ENCODE measurements at regions not wholly inside any gene's neighbourhood (a gene's known extent, or its start where the extent isn't known, plus 50 kb on each side); places are given as distances from the start of the nearest gene placed in this dataset.

DNA sequence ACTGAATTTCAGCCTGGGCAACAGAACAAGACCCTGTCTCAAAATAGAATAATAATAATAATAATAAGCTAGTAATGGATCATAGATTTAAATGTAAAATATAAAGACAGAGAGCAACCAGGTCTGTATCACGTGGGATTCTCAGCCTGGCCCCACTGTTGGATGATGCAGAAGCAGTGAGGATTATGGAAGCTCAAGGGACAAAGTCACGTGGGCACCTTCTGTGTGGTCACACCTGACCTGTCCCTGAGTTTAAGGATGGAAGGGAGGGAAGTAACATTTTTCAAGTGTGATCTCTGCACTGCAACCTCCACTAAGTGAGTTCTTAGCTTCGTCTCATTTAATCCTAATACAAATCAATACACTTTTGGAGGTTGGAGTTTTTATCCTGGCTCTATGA, 212.5 kb upstream of the IER5L start:
- POLR2A ChIA-PET, result no interaction called here

DNA sequence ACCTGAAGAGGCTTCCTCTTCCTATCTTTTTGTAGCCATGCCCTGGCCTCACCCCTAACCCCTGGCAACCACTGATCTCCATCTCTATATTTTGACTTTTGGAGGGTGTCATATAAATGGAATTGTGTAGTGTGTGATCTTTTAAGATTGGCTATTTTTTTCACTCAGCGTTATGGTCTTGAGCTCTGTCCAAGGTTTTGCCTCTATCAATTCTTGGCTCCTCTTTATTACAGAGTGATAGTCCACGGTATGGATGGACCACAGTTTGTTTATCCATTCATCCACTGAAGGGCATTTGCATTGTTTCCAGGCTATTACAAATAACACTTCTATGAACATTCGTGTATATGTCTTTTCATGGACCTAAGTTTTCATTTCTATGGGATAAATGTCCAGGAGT, 209.8 kb upstream of the IER5L start:
- Histone ChIP-seq H4K20me1 (ENCODE audit: insufficient read depth) (no peaks in the 10 kb centered on the region), H3K9me3 (no peaks in the 10 kb centered on the region), H3K27me3 (ENCODE audit: insufficient read depth) (no peaks in the 10 kb centered on the region), H3K9me2 (no peaks in the 10 kb centered on the region), H3K4me2 (no peak overlapping the region), H3K4me1 (ENCODE audit: control insufficient read depth in 1 of 2, insufficient read depth in 2 of 2, low read depth in 1 of 2, low read length in 1 of 2) (peaks cover 0 to 10% of the 10 kb centered on the region in 2 experiments; a peak in 1 of 4 replicates), H3K4me3 (ENCODE audit: low read depth in 2 of 2, low read length in 1 of 2) (no peak overlapping the region), H3K79me2 (ENCODE audit: insufficient read depth) (no peaks in the 10 kb centered on the region), H3K9ac (no peak overlapping the region), H3K27ac (ENCODE audit: low read depth in 2 of 2, low read length in 1 of 2) (no peak overlapping the region), H3K36me3 (replicated peaks in 1 of 2; ENCODE audit: control insufficient read depth in 1 of 2, insufficient read depth in 2 of 2, low read length in 1 of 2) (no peaks in the 10 kb centered on the region), H2AFZ (ENCODE audit: low read depth) (no peak overlapping the region), H3F3A (replicated peaks; ENCODE audit: insufficient read depth) (no peaks in the 10 kb centered on the region)
- TF ChIP-seq YY1 (IDR thresholded peaks at IDR 0.05; ENCODE audit: low read depth) (no peak), SIN3A (IDR thresholded peaks at IDR 0.05; ENCODE audit: borderline replicate concordance, low read depth, low read length) (no peak), RXRA (IDR thresholded peaks at IDR 0.05; ENCODE audit: borderline replicate concordance, low read depth) (no peak), MAX (IDR thresholded peaks at IDR 0.05; ENCODE audit: low read depth) (no peak), GABPA (IDR thresholded peaks at IDR 0.05; ENCODE audit: low read depth) (no peak), GATA2 (CRISPR knock-in tag; IDR thresholded peaks at IDR 0.05) (no peak)
- POLR2A ChIA-PET, result interaction anchor here (0.6 kb wide), 1 partner anchor 35 kb away, joined by 3 read pairs; no protein-coding TSS in a partner anchor
- CTCF ChIA-PET, result no interaction called here
- 48% methylated on average over 3 of the region's 3 CpGs for WGBS (ENCODE audit: low lambda C conversion rate)
- DNase-seq, result no peak

More for the DNA sequence above, 212.5 kb upstream of the IER5L start:
- DNase-seq, result no peak
- Histone ChIP-seq H3K79me2 (ENCODE audit: insufficient read depth) (no peaks in the 10 kb centered on the region), H2AFZ (ENCODE audit: low read depth) (no peak overlapping the region), H3K4me2 (no peak overlapping the region), H3K4me1 (ENCODE audit: control insufficient read depth in 1 of 2, insufficient read depth in 2 of 2, low read depth in 1 of 2, low read length in 1 of 2) (peaks cover 0 to 20% of the 10 kb centered on the region in 2 experiments; a peak in 1 of 4 replicates), H3K27me3 (ENCODE audit: insufficient read depth) (no peaks in the 10 kb centered on the region; the same call in 1 of the 2 replicates), H3K36me3 (replicated peaks in 1 of 2; ENCODE audit: control insufficient read depth in 1 of 2, insufficient read depth in 2 of 2, low read length in 1 of 2) (no peaks in the 10 kb centered on the region), H3K4me3 (ENCODE audit: low read depth in 2 of 2, low read length in 1 of 2) (no peak overlapping the region), H3K9ac (no peak overlapping the region), H3K9me3 (no peaks in the 10 kb centered on the region), H3F3A (replicated peaks; ENCODE audit: insufficient read depth) (no peaks in the 10 kb centered on the region), H3K27ac (ENCODE audit: low read depth in 2 of 2, low read length in 1 of 2) (no peak overlapping the region), H4K20me1 (ENCODE audit: insufficient read depth) (no peaks in the 10 kb centered on the region), H3K9me2 (no peaks in the 10 kb centered on the region)
- no peak for TF ChIP-seq JUND (IDR thresholded peaks at IDR 0.05)
- TF ChIP-seq FOXM1 (IDR thresholded peaks at IDR 0.05; ENCODE audit: low read depth), result no peak
- TF ChIP-seq CHD2 (IDR thresholded peaks at IDR 0.05; ENCODE audit: low read length, partially characterized antibody), result no peak
- no peak for TF ChIP-seq RXRA (IDR thresholded peaks at IDR 0.05; ENCODE audit: borderline replicate concordance, low read depth)
- no peak for TF ChIP-seq TCF12 (IDR thresholded peaks at IDR 0.05)
- TF ChIP-seq, protein P1, sequence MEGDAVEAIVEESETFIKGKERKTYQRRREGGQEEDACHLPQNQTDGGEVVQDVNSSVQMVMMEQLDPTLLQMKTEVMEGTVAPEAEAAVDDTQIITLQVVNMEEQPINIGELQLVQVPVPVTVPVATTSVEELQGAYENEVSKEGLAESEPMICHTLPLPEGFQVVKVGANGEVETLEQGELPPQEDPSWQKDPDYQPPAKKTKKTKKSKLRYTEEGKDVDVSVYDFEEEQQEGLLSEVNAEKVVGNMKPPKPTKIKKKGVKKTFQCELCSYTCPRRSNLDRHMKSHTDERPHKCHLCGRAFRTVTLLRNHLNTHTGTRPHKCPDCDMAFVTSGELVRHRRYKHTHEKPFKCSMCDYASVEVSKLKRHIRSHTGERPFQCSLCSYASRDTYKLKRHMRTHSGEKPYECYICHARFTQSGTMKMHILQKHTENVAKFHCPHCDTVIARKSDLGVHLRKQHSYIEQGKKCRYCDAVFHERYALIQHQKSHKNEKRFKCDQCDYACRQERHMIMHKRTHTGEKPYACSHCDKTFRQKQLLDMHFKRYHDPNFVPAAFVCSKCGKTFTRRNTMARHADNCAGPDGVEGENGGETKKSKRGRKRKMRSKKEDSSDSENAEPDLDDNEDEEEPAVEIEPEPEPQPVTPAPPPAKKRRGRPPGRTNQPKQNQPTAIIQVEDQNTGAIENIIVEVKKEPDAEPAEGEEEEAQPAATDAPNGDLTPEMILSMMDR (IDR thresholded peaks at IDR 0.05), result no peak
- no peak for TF ChIP-seq ELF1 (IDR thresholded peaks at IDR 0.05)
- no peak for TF ChIP-seq GATA2 (CRISPR knock-in tag; IDR thresholded peaks at IDR 0.05)
- TF ChIP-seq MEF2A (IDR thresholded peaks at IDR 0.05; ENCODE audit: borderline replicate concordance, low read depth), result no peak
- TF ChIP-seq, protein P2, sequence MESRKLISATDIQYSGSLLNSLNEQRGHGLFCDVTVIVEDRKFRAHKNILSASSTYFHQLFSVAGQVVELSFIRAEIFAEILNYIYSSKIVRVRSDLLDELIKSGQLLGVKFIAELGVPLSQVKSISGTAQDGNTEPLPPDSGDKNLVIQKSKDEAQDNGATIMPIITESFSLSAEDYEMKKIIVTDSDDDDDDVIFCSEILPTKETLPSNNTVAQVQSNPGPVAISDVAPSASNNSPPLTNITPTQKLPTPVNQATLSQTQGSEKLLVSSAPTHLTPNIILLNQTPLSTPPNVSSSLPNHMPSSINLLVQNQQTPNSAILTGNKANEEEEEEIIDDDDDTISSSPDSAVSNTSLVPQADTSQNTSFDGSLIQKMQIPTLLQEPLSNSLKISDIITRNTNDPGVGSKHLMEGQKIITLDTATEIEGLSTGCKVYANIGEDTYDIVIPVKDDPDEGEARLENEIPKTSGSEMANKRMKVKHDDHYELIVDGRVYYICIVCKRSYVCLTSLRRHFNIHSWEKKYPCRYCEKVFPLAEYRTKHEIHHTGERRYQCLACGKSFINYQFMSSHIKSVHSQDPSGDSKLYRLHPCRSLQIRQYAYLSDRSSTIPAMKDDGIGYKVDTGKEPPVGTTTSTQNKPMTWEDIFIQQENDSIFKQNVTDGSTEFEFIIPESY (IDR thresholded peaks at IDR 0.05; ENCODE audit: borderline replicate concordance, low read depth), result no peak
- TF ChIP-seq SMC3 (IDR thresholded peaks at IDR 0.05; ENCODE audit: low read depth, low read length), result no peak
- CTCF ChIA-PET, result interaction anchor here (0.6 to 1.3 kb wide), 3 partner anchors 47 to 193 kb away, joined by 3 read pairs; no protein-coding TSS in a partner anchor
- WGBS (ENCODE audit: low lambda C conversion rate), result 72% methylated on average over 3 of the region's 3 CpGs
